ENCODE measurements at regions not wholly inside any gene's neighbourhood (a gene's known extent, or its start where the extent isn't known, plus 50 kb on each side); places are given as distances from the start of the nearest gene placed in this dataset.

DNA sequence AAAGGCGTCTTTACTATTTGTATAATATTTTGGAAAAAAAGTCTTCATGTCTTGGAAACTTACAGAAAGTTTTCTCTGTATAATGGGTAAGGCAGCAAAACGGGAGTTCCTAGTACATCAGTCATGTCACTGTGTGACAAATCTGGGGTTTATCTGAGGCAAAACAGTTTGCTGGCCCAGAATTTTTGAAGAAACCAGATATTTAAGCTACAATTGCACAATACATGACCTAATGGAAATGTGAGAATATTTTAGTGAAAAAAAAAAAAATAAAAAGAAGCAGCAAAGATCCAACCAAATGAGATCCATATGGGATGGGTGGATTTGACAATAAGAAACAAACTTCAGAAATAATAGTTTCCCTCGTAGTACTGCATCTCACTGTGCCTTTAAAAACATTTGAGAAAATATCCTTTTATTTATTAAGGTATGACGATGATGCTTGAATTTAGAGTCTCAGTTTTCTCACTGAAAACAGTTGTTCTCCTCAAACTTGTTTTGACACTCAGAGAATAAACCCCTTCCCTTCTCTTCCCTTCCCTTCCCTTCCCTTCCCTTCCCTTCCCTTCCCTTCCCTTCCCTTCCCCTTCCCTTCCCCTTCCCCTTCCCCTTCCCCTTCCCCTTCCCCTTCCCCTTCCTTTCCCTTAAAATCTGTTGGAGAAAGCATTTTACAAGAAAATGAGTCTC is 180.5 kb upstream of the TUT7 start:
- no peaks in the 10 kb centered on the region for H3K9me3 ChIP-seq (ENCODE audit: control insufficient read depth, low read length)
- H3K4me3 ChIP-seq (ENCODE audit: low read length): no peak overlapping the region
- no peaks in the 10 kb centered on the region for H3K27me3 ChIP-seq (ENCODE audit: control insufficient read depth, insufficient read depth, low read length)
- no peaks in the 10 kb centered on the region for H3K4me1 ChIP-seq (ENCODE audit: control insufficient read depth, insufficient read depth, low read length)
- H3K36me3 ChIP-seq (ENCODE audit: control insufficient read depth, insufficient read depth, low read length): no peaks in the 10 kb centered on the region
- H3K9ac ChIP-seq (ENCODE audit: low read length): no peak overlapping the region

DNA sequence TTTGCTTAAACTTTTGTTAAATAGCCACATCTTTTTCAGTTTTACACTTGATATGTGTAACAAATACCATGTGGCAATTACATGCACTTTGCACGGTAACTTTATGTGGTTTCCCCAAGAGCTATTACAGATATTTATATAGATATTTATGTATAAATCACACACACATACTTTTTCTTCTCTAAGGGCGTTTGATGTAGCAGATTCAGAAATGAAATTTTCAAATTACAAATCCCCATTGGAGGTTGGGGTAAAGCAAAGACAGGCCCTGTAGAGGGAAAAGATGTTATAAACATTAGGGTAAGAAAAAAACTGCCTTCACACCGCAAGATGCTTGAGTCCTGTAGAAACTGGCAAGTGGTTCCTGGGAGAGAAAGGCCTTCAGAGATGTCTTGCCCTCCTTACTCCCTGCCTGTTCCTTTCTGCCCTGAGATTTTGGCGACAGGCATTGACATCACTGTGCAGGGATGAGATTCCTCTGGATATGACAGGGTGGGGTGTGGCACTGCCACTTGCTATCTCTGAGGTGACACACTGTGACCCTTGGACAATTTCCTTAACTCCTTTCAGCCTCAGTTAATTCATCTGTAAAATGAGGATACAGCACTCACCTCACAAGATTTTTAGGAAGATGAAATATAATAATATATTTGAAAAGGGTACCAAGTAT is 177.9 kb upstream of the TUT7 start:
- Histone ChIP-seq H3K9me3 (ENCODE audit: control insufficient read depth, low read length) (no peaks in the 10 kb centered on the region), H3K9ac (ENCODE audit: low read length) (no peak overlapping the region), H3K36me3 (ENCODE audit: control insufficient read depth, insufficient read depth, low read length) (no peaks in the 10 kb centered on the region), H3K27me3 (ENCODE audit: control insufficient read depth, insufficient read depth, low read length) (no peaks in the 10 kb centered on the region), H3K4me3 (ENCODE audit: low read length) (no peak overlapping the region), H3K4me1 (ENCODE audit: control insufficient read depth, insufficient read depth, low read length) (no peaks in the 10 kb centered on the region)

DNA sequence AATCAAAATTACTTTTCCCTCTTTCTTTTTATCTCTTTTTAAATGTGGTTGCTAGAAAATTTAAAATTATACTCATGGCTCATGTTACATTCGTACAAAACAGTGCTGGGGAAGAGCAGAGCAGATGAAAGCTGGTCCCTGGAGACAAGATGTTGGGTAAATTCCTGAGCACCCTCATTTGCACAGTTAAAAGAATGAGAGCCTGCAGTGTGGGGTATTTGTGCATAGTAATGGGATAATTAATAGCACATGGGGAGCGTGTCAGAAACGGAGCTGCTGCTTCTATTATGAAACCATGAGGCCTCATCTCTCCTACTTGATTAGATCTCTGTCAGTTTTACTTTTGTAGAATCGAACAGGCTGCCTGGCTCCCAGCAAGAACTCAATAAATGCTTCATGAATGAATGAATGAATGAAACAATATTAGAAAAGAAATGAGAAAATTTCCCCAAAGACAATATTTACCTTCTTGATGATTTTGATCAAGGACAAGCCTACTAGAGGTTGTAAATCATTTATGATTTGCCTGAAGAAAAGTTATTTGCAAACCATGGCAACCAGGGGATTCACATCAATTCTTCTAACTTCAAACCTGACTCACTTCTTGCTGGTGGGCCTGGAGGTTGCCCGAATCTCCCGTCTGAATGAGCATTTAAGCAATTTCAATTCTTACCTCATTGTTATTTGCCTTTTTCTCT is 177.2 kb upstream of the TUT7 start:
- H3K36me3 ChIP-seq (ENCODE audit: control insufficient read depth, insufficient read depth, low read length): no peaks in the 10 kb centered on the region
- H3K4me1 ChIP-seq (ENCODE audit: control insufficient read depth, insufficient read depth, low read length): no peaks in the 10 kb centered on the region
- no peak overlapping the region for H3K4me3 ChIP-seq (ENCODE audit: low read length)
- H3K9me3 ChIP-seq (ENCODE audit: control insufficient read depth, low read length): no peaks in the 10 kb centered on the region
- no peak overlapping the region for H3K9ac ChIP-seq (ENCODE audit: low read length)
- H3K27me3 ChIP-seq (ENCODE audit: control insufficient read depth, insufficient read depth, low read length): peaks cover 1% of the 10 kb centered on the region

DNA sequence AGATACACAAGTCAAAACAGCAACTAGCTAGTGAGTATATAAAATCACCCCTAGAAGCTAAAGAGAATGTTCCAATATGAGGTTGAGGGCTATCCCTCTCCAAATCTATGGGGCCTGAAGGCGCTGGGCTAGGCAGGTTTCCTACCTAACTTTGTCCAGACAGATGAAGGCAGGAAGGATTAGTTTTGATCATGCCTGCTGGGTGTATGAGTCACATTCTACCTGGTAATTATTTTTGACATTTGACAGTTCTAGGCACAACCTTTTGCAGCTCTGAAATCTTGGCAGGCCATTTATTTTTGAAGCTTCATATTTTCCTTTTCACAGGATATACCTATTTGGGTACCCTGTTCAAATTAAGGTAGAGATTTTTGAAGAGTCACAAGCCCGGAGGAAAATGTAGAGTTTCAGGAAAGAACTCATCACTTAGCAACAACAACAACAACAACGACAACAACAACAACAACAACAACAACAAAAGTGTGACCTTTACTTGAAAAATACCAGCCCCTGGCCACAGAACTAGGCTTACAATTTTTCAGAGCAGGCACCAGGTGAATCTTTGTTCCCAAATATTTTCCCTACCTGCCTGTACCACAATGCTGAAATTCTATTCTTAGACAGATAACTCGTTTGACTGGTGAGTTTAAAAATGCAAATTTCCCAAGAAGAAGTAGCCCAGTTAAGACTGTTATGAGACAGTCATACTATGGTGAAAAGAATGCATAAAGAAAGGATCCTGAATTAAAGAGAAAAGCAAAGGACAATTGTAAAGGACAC is 175.5 kb upstream of the TUT7 start:
- H3K4me3 ChIP-seq (ENCODE audit: low read length): no peak overlapping the region
- no peaks in the 10 kb centered on the region for H3K36me3 ChIP-seq (ENCODE audit: control insufficient read depth, insufficient read depth, low read length)
- H3K9me3 ChIP-seq (ENCODE audit: control insufficient read depth, low read length): no peaks in the 10 kb centered on the region
- H3K27me3 ChIP-seq (ENCODE audit: control insufficient read depth, insufficient read depth, low read length): peaks cover 6% of the 10 kb centered on the region
- H3K4me1 ChIP-seq (ENCODE audit: control insufficient read depth, insufficient read depth, low read length): no peaks in the 10 kb centered on the region
- H3K9ac ChIP-seq (ENCODE audit: low read length): no peak overlapping the region

DNA sequence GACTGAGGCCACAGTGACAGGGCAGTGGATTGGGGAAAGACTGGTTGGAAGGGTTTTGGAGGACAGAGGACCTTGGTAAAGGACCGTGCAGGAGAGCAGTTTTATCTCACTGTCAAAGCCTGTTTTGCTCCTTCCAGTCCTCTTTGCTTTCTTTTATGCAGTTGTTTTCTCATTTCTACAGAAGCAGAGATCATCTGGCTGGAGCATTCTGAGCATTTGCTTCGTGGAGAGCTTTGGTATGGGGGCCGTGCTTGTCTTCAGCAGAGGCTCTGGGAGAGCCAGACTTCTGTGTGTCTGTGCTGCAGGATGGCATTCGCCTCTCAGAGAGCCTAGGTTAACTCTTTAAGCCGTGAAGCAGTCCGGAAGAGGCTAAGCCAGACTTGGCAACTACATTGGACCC is 171.8 kb upstream of the TUT7 start:
- no peaks in the 10 kb centered on the region for H3K4me1 ChIP-seq (ENCODE audit: control insufficient read depth, insufficient read depth, low read length)
- H3K9ac ChIP-seq (ENCODE audit: low read length): no peak overlapping the region
- H3K36me3 ChIP-seq (ENCODE audit: control insufficient read depth, insufficient read depth, low read length): no peaks in the 10 kb centered on the region
- H3K4me3 ChIP-seq (ENCODE audit: low read length): no peak overlapping the region
- H3K9me3 ChIP-seq (ENCODE audit: control insufficient read depth, low read length): no peaks in the 10 kb centered on the region
- H3K27me3 ChIP-seq (ENCODE audit: control insufficient read depth, insufficient read depth, low read length): peaks cover 6% of the 10 kb centered on the region

DNA sequence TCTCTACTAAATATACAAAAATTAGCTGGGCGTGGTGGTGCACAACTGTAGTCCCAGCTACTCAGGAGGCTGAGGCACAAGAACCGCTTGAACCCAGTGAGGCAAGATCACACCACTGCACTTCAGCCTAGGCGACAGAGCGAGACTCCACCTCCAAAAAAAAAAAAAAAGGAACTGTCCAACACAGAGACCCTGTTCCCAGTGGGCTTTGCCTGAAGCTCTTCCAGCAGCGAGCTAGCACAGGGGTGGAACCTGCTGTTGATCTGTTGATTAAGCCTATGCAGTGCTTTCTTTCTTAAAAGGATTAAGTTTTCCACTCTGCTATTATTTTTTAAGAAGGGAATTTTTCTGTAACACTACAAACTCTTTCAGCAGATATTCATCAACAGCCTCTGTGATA is 171.0 kb upstream of the TUT7 start:
- Histone ChIP-seq H3K27me3 (ENCODE audit: control insufficient read depth, insufficient read depth, low read length) (peaks cover 6% of the 10 kb centered on the region), H3K4me1 (ENCODE audit: control insufficient read depth, insufficient read depth, low read length) (no peaks in the 10 kb centered on the region), H3K36me3 (ENCODE audit: control insufficient read depth, insufficient read depth, low read length) (no peaks in the 10 kb centered on the region), H3K4me3 (ENCODE audit: low read length) (no peak overlapping the region), H3K9me3 (ENCODE audit: control insufficient read depth, low read length) (no peaks in the 10 kb centered on the region), H3K9ac (ENCODE audit: low read length) (no peak overlapping the region)

DNA sequence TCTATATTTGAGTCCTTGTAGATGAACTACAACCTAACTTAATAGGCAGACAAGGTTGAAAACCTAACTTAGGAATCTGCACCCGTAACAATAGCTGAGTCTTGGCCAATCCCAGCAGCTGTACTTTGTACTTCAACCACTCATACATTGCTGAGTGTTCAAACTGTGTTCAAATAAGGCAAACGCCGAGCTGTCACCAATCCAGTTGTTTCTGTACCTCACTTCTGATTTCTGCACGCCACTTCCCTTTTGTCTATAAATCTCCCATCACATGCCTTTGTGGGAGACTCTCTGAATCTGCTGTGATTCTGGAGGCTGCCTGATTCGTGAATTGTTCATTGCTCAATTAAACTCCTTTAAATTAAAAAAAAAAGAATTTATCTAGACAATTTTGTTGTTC is 167.8 kb upstream of the TUT7 start:
- peaks cover 6% of the 10 kb centered on the region for H3K27me3 ChIP-seq (ENCODE audit: control insufficient read depth, insufficient read depth, low read length)
- H3K9me3 ChIP-seq (ENCODE audit: control insufficient read depth, low read length): no peaks in the 10 kb centered on the region
- H3K4me3 ChIP-seq (ENCODE audit: low read length): no peak overlapping the region
- H3K4me1 ChIP-seq (ENCODE audit: control insufficient read depth, insufficient read depth, low read length): no peaks in the 10 kb centered on the region
- H3K36me3 ChIP-seq (ENCODE audit: control insufficient read depth, insufficient read depth, low read length): no peaks in the 10 kb centered on the region
- no peak overlapping the region for H3K9ac ChIP-seq (ENCODE audit: low read length)

DNA sequence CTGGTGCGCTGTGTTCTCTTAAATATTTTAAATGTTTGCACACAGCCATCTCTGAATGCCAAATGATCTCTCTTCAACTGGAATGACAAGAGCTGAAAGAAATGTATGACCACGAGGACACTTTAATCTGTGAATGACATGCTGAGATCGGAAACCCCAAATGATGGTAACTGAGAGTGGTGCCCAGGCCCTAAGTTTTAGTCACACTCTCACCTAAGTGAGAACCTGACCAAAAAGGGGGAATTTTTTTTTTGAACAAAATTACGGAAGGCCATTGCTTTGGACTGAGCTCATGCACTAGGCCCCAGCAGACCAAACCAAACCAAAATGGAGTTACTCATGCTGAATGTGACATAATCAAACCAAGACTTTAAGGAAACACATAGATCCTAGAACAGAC is 167.1 kb upstream of the TUT7 start:
- Histone ChIP-seq H3K4me3 (ENCODE audit: low read length) (no peak overlapping the region), H3K4me1 (ENCODE audit: control insufficient read depth, insufficient read depth, low read length) (no peaks in the 10 kb centered on the region), H3K9ac (ENCODE audit: low read length) (no peak overlapping the region), H3K27me3 (ENCODE audit: control insufficient read depth, insufficient read depth, low read length) (peaks cover 3% of the 10 kb centered on the region), H3K36me3 (ENCODE audit: control insufficient read depth, insufficient read depth, low read length) (no peaks in the 10 kb centered on the region), H3K9me3 (ENCODE audit: control insufficient read depth, low read length) (no peaks in the 10 kb centered on the region)

DNA sequence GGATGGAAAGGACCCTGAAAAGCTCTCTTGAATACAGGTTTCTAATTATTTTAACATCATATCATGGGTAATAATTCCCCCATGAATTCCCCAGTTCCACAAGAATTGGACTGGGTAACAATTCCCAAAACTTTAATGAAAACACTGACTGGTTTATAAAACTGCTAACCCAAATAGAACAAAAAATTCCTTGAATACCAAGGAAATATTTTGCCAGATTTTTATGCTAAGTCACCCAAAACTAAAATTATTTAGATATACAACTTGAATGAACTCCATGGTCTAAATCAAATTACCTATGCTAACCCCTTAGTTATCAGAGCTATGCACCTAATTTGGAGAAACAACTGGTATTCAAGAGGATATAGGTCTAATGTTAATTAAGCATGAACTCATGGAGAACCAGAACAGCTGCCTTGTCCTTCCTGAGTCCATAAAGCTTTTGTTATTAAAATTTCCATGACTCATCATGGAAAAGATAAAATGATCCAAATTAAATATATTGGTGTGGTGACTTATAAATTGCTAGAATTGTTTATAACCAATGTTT is 164.9 kb upstream of the TUT7 start:
- Histone ChIP-seq H3K9me3 (ENCODE audit: control insufficient read depth, low read length) (no peaks in the 10 kb centered on the region), H3K36me3 (ENCODE audit: control insufficient read depth, insufficient read depth, low read length) (no peaks in the 10 kb centered on the region), H3K9ac (ENCODE audit: low read length) (no peak overlapping the region), H3K4me3 (ENCODE audit: low read length) (no peak overlapping the region), H3K27me3 (ENCODE audit: control insufficient read depth, insufficient read depth, low read length) (no peaks in the 10 kb centered on the region), H3K4me1 (ENCODE audit: control insufficient read depth, insufficient read depth, low read length) (no peaks in the 10 kb centered on the region)

DNA sequence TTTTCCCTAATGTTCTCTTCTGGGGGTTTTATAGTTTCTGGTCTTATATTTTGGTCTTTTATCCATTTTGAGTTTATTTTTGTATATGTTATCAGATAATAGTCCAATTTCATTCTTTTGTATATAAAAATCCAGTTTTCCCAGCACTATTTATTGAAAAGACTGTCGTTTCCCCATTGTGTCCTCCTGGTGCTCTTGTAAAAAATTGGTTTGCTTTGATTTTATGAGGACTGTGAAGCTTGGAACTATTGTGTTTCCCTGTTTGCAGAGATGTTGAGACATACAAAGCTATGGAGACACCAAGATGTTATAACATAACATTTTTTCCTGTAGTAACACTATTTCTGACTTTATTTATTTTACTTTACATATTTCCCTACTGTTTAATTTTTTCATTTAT is 163.3 kb upstream of the TUT7 start:
- H3K9me3 ChIP-seq (ENCODE audit: control insufficient read depth, low read length): no peaks in the 10 kb centered on the region
- no peak overlapping the region for H3K9ac ChIP-seq (ENCODE audit: low read length)
- H3K4me3 ChIP-seq (ENCODE audit: low read length): no peak overlapping the region
- H3K27me3 ChIP-seq (ENCODE audit: control insufficient read depth, insufficient read depth, low read length): no peaks in the 10 kb centered on the region
- H3K4me1 ChIP-seq (ENCODE audit: control insufficient read depth, insufficient read depth, low read length): no peaks in the 10 kb centered on the region
- H3K36me3 ChIP-seq (ENCODE audit: control insufficient read depth, insufficient read depth, low read length): no peaks in the 10 kb centered on the region

DNA sequence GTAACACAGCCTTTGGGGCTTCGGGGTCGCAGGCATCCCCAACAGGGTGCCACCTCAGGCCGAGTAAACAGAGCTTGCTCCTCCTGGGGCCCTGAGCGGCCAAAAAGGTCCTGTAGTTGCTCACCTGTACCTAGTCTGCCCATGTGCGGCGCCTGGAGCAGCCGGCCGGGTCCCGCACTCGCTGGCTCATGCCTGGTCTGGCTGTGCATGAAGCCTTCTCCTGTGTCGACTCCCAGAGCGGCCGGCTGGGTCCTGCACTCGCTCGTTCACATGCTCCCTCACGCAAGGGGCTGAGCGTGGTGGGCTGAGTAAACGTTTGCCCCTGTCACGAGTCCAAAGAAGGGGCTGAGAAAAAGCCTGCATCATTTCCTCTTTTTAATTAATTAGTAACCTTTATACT is 162.4 kb upstream of the TUT7 start:
- Histone ChIP-seq H3K27me3 (ENCODE audit: control insufficient read depth, insufficient read depth, low read length) (no peaks in the 10 kb centered on the region), H3K9me3 (ENCODE audit: control insufficient read depth, low read length) (no peaks in the 10 kb centered on the region), H3K36me3 (ENCODE audit: control insufficient read depth, insufficient read depth, low read length) (no peaks in the 10 kb centered on the region), H3K4me1 (ENCODE audit: control insufficient read depth, insufficient read depth, low read length) (no peaks in the 10 kb centered on the region), H3K4me3 (ENCODE audit: low read length) (no peak overlapping the region), H3K9ac (ENCODE audit: low read length) (no peak overlapping the region)

DNA sequence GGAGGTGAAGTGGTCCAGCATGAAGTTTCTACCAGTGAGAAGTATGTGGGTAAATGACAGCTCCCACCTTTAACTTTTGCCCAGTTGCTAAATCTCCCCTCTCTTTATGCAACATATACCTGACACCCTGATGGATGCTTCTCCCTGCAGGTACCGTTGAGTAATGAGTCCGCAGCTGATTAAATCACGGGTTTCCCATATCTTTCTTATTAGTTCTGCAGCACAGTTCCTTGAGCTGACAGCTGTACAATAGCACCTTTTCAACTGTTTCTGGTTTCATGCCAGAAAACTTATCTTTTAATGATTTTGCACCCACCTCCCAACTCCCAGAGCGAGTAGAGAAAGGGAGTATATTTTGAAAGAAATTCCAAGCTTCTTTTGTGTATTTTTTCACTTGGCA is 161.0 kb upstream of the TUT7 start:
- H3K9me3 ChIP-seq (ENCODE audit: control insufficient read depth, low read length): no peaks in the 10 kb centered on the region
- no peaks in the 10 kb centered on the region for H3K27me3 ChIP-seq (ENCODE audit: control insufficient read depth, insufficient read depth, low read length)
- H3K9ac ChIP-seq (ENCODE audit: low read length): no peak overlapping the region
- H3K4me3 ChIP-seq (ENCODE audit: low read length): no peak overlapping the region
- no peaks in the 10 kb centered on the region for H3K4me1 ChIP-seq (ENCODE audit: control insufficient read depth, insufficient read depth, low read length)
- H3K36me3 ChIP-seq (ENCODE audit: control insufficient read depth, insufficient read depth, low read length): no peaks in the 10 kb centered on the region
